Testis (tissue), 2 donors: ENCODE measurements at regions not wholly inside any gene's neighbourhood (a gene's known extent, or its start where the extent isn't known, plus 50 kb on each side); places are given as distances from the start of the nearest gene placed in this dataset.

Source experiments
- POLR2A ChIP-seq: fragments of 450-650 bp; IDR thresholded peaks from one replicate; pipeline ENCODE4 v1.6.1; 2017; ENCODE audit warnings: antibody characterized with exemption, mild to moderate bottlenecking, moderate library complexity
- TF ChIP-seq, protein P1 (sequence below), 3 experiments: fragments of 450-650 bp in 2 of 3; fragments of 200-600 bp in 1 of 3; sonication (generic) in 1 of 3; IDR thresholded peaks; one replicate each; pipeline ENCODE4 v1.5.1; 2016 to 2019; ENCODE audit warnings: antibody characterized with exemption in 3 of 3, mild to moderate bottlenecking in 2 of 3, moderate library complexity in 1 of 3

DNA sequence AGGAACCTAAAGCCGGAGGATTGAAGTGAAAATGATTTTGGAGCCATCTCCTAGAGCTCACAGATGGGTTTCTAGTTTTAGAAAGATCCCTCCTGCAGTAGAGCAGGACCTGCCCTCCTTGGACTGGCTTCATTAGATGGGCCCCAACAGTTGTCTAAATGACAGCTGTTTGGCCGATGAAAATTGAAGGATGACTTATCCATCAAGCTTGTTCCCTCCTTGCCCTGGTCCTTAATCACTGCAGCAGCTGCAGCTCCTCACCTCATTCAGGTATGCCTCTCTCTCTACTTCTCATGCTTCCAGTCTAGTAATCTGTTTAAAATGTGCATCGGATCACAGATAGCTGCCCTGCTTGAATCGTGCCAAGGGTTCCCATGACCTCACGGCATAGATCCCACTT, 677.6 kb downstream of the BCL11A start:
- TF ChIP-seq, protein P1, sequence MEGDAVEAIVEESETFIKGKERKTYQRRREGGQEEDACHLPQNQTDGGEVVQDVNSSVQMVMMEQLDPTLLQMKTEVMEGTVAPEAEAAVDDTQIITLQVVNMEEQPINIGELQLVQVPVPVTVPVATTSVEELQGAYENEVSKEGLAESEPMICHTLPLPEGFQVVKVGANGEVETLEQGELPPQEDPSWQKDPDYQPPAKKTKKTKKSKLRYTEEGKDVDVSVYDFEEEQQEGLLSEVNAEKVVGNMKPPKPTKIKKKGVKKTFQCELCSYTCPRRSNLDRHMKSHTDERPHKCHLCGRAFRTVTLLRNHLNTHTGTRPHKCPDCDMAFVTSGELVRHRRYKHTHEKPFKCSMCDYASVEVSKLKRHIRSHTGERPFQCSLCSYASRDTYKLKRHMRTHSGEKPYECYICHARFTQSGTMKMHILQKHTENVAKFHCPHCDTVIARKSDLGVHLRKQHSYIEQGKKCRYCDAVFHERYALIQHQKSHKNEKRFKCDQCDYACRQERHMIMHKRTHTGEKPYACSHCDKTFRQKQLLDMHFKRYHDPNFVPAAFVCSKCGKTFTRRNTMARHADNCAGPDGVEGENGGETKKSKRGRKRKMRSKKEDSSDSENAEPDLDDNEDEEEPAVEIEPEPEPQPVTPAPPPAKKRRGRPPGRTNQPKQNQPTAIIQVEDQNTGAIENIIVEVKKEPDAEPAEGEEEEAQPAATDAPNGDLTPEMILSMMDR (IDR thresholded peaks at IDR 0.05) = no peak
- no peak for TF ChIP-seq POLR2A
